ENCODE measurements at regions not wholly inside any gene's neighbourhood (a gene's known extent, or its start where the extent isn't known, plus 50 kb on each side); places are given as distances from the start of the nearest gene placed in this dataset.

- H3K9me3 ChIP-seq = no peaks in the 10 kb centered on the region
- H3K4me3 ChIP-seq (ENCODE audit: low read depth, low read length) = no peak overlapping the region
- no peak for DNase-seq
- H3K4me1 ChIP-seq = no peaks in the 10 kb centered on the region
- no peaks in the 10 kb centered on the region for H3K36me3 ChIP-seq
- no peak for TF ChIP-seq CTCF (IDR thresholded peaks at IDR 0.05; ENCODE audit: low read depth, low read length)
- H3K27me3 ChIP-seq = no peaks in the 10 kb centered on the region
Measured at GRCh38 chr4:180203349-180203748, 2039.9 kb upstream of the TENM3 start.

DNA sequence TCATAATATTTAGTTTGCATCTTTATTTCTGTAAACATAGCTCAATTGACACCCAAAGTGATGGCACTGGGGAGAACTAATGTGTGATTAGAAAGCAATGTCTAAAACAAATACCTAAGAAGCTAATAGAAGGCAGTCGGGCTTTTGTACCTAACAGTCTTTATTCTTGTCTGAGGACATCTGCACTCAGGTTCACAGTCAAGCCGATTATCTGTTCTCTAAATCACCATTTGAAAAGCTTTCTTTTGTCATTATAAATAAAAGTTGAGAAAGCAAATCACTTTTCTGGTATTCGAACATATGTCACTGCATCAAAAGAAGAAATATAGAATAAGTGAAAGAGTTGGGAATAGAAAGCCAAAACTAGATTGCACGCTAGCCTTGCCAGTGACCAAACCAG lies 2037.9 kb upstream of the TENM3 start:
- Histone ChIP-seq H3K36me3 (no peaks in the 10 kb centered on the region), H3K27me3 (no peaks in the 10 kb centered on the region)
- no peak for DNase-seq

DNA sequence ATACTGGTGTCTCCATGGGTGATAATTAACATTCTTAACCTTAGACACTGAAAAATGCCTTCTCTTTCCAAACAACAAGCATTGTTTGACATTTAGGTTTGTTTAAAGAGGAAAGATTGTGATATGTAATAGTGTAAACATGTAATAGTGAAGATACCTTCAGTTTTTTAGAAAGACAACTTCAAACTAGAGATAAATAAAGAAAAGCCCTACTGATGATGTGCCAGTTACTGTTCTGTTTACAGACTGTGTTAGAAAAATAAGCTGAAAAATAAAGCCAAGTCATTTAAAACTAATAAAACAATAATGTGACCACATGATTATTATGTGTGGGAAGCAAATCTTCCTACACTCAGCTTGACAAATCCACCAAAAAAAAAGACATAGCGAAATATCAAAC lies 2035.3 kb upstream of the TENM3 start:
- Histone ChIP-seq H3K27me3 (no peaks in the 10 kb centered on the region), H3K4me3 (ENCODE audit: low read depth, low read length) (no peak overlapping the region), H3K9me3 (no peaks in the 10 kb centered on the region), H3K4me1 (peaks cover 4% of the 10 kb centered on the region; the same call in 1 of the 2 replicates), H3K36me3 (no peaks in the 10 kb centered on the region)
- DNase-seq = no peak
- no peak for TF ChIP-seq CTCF (IDR thresholded peaks at IDR 0.05; ENCODE audit: low read depth, low read length)

More for the DNA sequence above, 2037.9 kb upstream of the TENM3 start:
- no peak for TF ChIP-seq CTCF (IDR thresholded peaks at IDR 0.05; ENCODE audit: low read depth, low read length)
- H3K4me3 ChIP-seq (ENCODE audit: low read depth, low read length) = no peak overlapping the region
- H3K4me1 ChIP-seq = peaks cover 4% of the 10 kb centered on the region; the same call in 1 of the 2 replicates
- no peaks in the 10 kb centered on the region for H3K9me3 ChIP-seq

- Histone ChIP-seq H3K36me3 (no peaks in the 10 kb centered on the region), H3K27me3 (no peaks in the 10 kb centered on the region), H3K9me3 (no peaks in the 10 kb centered on the region), H3K4me1 (no peaks in the 10 kb centered on the region), H3K4me3 (ENCODE audit: low read depth, low read length) (no peak overlapping the region)
- no peak for DNase-seq
- TF ChIP-seq CTCF (IDR thresholded peaks at IDR 0.05; ENCODE audit: low read depth, low read length) = no peak
Measured at GRCh38 chr4:180217070-180217469, 2026.1 kb upstream of the TENM3 start.

DNA sequence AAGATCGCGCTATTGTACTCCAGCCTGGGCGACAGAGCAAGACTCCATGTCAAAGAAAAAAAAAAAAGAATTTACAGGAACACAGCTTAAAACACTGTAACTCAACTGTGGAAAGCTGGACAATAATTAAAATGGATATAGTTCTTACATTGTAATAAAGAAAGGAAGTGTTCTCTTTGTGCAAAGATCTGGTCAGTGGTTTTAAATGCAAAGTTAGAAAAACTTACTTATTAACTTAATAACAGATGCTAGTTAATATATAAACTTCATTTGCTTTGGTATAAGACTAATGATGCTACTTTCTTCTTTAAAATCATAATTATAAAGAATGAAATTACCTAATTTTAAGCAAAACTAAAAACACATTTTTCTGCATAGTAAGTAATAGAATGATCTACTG lies 2024.1 kb upstream of the TENM3 start:
- H3K4me1 ChIP-seq = no peaks in the 10 kb centered on the region
- DNase-seq = no peak
- no peaks in the 10 kb centered on the region for H3K27me3 ChIP-seq
- no peaks in the 10 kb centered on the region for H3K36me3 ChIP-seq
- TF ChIP-seq CTCF (IDR thresholded peaks at IDR 0.05; ENCODE audit: low read depth, low read length) = no peak
- H3K9me3 ChIP-seq = no peaks in the 10 kb centered on the region
- H3K4me3 ChIP-seq (ENCODE audit: low read depth, low read length) = no peak overlapping the region

- no peak for DNase-seq
- TF ChIP-seq CTCF (IDR thresholded peaks at IDR 0.05; ENCODE audit: low read depth, low read length) = no peak
- H3K4me3 ChIP-seq (ENCODE audit: low read depth, low read length) = no peak overlapping the region
- H3K9me3 ChIP-seq = no peaks in the 10 kb centered on the region
- H3K36me3 ChIP-seq = no peaks in the 10 kb centered on the region
- no peaks in the 10 kb centered on the region for H3K27me3 ChIP-seq
- H3K4me1 ChIP-seq = peaks cover 8% of the 10 kb centered on the region
Measured at GRCh38 chr4:180225977-180226376, 2017.2 kb upstream of the TENM3 start.
